ENCODE measurements at regions not wholly inside any gene's neighbourhood (a gene's known extent, or its start where the extent isn't known, plus 50 kb on each side); places are given as distances from the start of the nearest gene placed in this dataset.
"Not testable (repeated sequence)": the region's sequence is repeated elsewhere in the genome, so short reads cannot be mapped to it uniquely, and the experiment has no call there.

DNA sequence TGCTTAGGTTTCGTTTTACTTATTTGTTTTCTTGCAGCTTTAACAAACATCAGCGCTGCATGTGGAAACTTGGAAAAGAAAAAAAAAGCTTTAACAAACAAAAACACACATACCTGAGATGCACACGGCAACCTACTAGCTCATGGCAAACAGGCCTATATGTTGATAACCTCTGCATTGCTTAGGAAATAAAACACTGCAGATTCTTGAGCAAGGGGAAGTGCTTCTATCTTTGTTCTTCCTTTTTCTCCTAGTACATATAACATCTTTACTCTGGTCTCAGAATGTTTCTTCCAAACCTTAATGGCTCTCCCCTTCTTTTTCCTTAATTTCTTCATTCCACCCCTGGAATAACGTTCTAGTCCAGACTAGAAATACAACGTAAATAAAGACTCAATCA is 142.9 kb upstream of the NBPF9 start:
- TF ChIP-seq, protein P1, sequence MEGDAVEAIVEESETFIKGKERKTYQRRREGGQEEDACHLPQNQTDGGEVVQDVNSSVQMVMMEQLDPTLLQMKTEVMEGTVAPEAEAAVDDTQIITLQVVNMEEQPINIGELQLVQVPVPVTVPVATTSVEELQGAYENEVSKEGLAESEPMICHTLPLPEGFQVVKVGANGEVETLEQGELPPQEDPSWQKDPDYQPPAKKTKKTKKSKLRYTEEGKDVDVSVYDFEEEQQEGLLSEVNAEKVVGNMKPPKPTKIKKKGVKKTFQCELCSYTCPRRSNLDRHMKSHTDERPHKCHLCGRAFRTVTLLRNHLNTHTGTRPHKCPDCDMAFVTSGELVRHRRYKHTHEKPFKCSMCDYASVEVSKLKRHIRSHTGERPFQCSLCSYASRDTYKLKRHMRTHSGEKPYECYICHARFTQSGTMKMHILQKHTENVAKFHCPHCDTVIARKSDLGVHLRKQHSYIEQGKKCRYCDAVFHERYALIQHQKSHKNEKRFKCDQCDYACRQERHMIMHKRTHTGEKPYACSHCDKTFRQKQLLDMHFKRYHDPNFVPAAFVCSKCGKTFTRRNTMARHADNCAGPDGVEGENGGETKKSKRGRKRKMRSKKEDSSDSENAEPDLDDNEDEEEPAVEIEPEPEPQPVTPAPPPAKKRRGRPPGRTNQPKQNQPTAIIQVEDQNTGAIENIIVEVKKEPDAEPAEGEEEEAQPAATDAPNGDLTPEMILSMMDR (IDR thresholded peaks at IDR 0.05) = not testable (repeated sequence)
- TF ChIP-seq EZH2 (IDR thresholded peaks at IDR 0.05; ENCODE audit: borderline replicate concordance, insufficient read depth, low read depth, low read length, poor library complexity, severe bottlenecking) = not testable (repeated sequence)

Data from B cell (primary cell).